DMS153 (cell line): ENCODE measurements at regions not wholly inside any gene's neighbourhood (a gene's known extent, or its start where the extent isn't known, plus 50 kb on each side); places are given as distances from the start of the nearest gene placed in this dataset.

ENCODE experiments used
- DNase-seq: peaks from one replicate; lab custom pipeline; 2025; lab: John Stamatoyannopoulos, UW

DNA sequence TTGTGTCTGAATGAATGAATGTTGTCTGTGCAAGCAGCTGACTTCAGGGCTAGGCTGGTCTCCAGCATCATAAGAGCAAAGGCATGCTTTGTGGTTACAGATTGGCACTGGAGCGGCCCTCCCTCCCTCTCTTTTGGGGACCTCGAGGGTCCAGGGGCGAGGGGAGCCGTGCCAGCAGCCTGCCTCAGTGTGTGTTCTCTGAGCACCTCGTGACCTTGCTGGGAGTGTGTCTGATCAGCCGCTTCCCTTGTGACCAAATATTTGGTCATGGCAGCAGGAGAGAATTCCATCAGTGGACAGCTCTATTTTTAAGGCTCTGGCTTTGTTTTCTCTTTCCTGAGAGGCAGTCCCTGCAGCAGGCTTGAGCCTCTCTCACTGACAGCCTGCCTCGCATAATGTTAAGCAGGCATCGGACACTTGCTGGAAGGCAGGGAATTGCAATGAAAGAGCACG lies 329.7 kb downstream of the UQCRFS1 start:
- DNase-seq, result no peak

DNA sequence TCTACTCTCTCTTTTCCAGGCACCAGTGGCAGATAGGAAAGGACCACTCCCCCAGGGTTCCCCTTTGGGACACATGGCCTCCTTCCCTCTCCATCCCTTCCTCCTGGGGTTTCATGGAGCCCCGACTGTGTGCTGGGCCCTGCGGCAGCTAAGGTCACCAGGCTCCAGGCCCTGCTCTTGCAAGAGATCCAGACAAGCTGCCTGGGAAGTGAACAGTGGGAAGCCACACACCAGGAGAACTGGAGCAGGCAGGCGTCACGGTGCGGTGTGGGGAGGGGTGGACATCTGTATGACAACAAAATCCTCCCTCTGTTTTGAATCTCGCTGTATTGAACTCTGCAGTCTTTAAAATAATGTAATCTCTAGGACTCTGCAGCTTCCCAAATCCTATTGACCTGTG lies 330.1 kb downstream of the UQCRFS1 start:
- DNase-seq, result no peak

DNA sequence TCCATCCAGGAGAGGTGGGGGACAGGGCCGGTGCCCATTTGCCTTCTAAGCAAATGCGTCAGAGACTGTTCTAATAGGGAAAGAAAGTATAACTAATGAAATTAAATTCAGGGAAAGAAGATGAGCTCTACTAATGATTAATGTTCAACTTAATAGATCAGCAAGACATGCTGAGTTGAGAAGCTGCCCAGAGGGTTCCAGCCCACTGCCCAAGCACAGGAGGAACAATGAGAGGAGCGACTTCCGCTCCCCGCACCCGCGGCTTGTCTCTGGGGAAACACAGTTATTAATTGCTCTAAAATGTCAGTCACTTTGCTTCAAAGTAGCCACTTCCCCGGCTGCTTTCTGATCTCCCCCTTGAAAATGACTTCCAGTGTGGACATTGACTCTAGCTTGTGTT lies 331.3 kb downstream of the UQCRFS1 start:
- DNase-seq, result no peak

DNA sequence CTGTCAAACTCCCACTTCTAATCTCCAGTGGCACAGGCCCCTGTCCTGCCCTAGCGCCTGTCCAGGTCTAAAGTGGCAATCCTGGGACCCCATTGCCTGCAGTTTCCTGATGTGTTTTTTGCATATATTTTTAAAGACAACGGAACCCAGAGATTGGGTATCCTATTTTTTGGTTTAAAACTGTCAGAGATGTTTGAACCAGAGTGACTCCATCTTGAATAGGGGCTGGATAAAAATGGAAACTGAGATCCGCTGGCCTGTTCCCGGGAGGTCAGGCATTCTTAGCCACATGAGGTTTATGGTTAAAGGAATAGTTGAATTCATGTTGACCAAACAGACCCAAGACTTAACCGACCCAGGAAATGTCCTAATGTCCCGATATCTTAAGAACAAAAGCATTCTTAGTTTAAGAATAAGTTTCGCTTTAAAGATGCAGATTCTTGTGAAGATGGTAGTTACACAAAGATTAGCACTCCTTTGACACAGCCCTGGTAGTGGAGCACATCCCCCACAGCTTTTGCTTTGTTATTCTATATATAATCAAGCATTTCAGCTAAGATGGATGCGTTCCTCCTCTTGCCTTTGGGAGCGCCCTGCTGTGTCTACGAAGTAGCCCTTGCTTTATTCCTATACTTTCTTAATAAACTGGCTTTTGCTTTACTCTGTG lies 332.1 kb downstream of the UQCRFS1 start:
- no peak for DNase-seq

DNA sequence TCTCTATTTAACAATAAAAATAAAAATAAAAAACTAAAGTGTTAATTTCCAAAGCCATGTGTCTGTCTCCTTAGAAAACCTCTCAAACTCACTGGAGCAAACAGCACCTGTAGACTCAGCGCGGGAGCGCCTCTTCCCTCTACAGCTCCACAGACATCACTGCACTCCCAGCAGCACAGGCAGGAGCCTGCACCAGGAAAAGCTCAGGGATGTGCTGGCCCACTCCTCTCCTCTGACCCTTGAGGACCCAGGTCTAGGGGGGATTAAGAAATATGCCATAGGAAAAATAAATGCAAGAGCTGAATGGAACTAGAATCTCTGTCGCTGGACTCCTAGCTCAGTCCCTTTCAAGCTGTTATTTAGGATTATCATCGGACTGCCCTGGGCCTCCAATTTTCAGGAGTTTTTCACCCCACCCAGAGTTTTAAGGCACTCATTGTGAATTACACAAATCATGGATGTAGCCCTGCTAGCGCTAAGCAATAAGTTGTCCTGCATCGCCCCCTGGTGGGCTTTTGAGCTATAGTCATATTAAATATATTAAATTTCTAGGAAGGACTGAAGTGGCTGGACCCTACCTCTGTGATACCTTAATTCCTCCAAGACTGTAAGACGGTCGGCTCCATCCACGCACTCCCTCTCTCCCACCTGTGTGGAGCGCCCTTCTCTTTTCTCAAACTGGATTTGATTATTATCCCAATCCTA lies 333.9 kb downstream of the UQCRFS1 start:
- peak; percentile 46 for DNase-seq

DNA sequence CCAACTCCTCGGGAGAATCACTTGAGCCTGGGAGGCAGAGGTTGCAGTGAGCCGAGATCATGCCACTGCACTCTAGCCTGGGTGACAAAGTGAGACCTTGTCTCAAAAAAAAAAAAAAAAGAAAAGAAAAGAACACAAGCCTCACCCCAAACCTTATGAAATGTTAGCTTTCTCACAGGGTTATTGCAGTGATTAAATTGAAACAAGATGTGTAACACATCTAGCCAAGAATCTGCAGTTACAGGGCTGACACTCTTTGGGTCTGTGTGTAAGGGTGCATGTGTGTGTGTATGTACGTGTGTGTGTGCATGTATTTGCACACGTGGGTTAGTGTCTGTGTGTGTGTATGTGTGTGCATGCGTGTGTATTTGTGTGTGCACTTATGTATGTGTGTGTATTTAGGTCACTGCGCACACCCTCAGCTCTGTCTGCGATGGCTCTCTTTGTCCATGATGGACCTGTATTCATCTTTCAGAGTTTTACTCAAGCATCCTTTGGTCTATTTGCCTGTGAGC lies 336.3 kb downstream of the UQCRFS1 start:
- DNase-seq, result no peak

DNA sequence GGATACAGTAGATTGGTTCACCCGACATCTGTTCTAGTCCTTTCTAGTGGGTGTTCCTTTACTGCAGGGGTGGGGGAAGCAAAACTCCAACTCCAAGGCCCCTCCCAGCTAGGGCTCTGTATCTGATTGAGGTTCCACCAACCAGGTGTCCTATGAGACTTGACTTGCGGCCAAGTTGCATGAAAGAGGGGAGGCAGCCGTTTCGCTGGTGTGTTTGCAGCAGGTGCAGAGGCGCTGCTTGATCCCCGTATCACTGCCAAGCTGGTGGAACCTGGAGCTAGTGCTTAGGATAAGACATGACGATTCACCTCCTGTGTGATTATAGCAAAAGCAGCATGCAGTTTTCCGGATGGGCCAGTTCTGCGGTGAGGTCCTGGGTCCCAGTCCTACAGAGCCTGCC lies 338.2 kb downstream of the UQCRFS1 start:
- DNase-seq, result no peak

DNA sequence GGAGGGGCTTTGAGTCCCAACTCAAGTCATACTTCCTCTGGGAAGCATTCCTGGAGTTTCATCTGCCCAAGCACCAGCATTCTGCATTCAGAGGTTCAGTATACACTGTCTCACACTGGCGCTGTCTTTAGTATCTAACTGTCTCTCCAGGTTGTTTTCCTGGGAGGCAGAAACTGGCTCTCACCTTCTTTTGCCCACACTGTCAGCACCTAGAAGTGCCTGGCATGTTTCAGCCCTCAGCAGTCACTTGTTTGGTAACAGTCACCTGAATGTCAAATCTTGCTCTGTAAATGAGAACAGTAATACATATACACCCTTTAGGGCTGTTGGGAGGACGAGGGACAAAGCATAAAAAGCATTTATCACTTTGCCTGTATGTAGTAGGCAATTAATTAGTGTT lies 339.6 kb downstream of the UQCRFS1 start:
- DNase-seq, result no peak

DNA sequence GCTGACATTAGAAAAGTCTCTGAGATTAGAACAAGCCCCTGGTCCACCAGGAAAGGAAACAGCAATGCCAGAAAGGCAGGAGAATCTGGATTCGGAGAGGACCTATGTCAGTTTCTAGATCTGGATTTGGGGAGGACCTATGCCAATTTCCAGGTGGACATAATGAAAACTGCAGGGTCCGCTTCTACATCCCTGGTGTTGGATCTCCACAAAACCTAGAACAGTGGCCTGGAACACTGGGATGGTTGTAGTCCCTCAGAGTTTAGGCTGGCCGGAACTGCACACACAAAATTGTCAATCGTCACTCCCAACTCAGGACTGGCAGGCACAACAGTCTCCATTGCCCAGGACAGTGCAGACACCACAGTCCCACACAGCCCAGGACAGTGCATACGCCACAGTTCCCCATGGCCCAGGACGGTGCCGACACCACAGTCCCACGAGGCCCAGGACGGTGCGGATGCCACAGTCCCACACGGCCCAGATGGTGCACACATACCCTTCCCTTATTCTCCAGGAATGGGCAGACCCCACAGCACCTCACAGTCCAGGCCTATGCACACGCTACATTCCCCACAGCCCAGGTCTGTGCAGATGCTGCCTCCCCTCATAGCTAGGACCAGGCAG lies 341.7 kb downstream of the UQCRFS1 start:
- no peak for DNase-seq

DNA sequence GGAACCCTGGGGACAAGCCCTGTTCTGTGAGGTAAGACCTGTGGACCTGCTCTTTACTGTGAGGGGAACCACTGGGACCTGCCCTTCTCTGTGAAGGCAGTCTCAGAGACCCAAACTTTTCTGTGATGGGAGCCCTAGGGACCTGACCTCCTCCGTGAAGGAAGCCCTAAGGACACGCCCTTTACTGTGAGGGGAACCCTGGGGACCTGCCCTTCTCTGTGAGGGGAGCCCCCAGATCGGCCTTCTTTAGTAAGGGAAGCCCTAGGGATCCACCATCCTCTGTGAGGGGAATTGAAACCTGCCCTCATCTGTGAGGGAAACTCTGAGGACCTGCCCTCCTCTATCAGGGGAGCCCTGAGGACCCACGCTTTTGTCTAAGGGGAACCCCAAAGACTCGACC lies 343.5 kb downstream of the UQCRFS1 start:
- no peak for DNase-seq

DNA sequence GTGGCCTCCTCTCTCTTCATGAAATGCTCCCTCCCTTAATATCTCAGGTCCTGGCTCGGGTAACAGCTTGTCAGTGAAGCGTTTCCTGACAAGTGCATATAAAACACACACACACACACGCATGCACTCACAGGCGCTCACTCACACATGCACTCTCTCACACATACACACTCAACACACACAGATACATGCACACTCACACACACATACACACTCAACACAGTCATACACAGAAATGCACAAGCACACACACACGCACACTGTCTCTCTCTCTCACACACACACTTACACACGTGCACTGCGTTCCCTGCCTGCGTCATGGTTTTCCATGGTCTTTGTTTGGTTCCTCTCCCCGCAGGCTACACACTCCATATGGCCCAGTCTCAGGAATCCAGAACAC lies 344.1 kb downstream of the UQCRFS1 start:
- no peak for DNase-seq

DNA sequence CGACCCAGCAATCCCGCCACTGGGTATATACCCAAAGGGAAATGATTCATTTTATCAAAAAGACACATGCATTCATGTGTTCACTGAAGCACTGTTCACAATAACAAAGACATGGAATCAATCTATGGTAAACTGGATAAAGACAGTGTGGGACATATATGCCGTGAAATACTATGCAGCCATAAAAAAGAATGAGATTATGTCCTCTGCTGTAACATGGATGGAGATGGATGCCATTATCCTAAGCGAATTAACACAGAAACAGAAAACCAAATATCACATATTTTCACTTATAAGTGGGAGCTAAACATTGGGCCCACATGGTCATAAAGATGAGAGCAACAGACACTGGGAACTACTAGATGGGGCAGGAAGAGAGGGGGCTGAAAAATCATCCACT lies 345.0 kb downstream of the UQCRFS1 start:
- no peak for DNase-seq

DNA sequence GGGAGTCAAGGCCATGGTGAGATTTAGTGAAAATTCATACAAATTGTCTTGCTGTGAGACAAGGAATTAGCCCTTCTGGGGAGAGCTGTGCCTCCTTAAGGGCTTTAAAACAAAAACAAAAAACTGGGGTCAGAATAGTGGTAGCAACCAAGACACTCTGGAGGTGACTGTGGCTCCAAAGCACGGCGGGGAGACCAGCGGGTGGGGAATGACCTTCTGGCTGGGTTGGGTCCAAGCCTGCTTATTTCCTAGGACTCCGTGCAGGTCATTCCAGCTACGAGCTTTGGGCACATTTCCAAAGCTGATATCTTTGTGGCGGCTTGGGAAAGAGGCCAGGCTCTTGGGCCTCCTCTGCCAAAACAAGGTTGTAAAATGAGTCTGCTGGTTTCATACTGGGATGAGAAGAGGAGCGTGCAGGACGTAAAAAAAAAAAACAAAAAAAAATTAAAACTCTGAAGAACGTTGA lies 348.3 kb downstream of the UQCRFS1 start:
- no peak for DNase-seq

DNA sequence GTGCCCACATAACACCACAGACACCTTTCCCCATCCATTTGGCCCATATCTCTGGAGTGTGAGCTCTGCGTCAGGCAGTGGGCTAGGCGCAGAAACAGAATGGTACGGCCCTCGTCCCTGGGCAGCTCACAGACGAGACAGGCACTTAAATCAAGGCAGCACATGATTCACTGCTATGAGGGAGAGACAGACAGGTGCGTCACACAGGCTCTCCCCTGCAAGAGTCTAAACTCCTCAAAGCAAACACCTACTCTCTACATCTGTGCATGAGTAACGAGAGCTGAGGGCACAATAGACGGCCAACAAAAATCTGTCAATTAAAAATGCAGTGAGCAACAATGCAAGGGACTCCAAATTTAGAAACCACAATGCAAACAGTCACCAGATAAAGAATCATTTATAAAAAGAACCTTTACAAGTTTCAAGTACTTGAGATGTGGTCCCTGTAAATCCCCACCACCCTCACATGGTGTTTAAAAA lies 348.9 kb downstream of the UQCRFS1 start:
- no peak for DNase-seq

DNA sequence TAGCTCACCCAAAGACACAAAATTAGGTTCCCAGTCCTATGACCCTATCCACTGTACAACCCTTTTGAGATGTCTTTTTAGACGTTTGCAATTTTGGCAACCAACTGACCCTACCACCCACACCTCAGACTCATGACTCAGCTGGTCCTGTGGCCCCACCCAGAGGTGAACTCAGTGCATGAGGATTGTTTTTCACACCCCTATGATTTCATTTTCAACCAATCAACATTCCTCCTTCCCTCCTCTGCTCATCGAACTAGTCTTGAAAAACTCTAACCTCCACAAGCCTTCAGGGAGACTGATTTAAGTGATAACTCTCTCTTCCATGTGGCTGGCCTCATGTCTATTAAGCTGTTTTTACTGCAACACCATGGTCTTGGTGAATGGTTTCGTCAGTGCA lies 350.7 kb downstream of the UQCRFS1 start:
- no peak for DNase-seq

DNA sequence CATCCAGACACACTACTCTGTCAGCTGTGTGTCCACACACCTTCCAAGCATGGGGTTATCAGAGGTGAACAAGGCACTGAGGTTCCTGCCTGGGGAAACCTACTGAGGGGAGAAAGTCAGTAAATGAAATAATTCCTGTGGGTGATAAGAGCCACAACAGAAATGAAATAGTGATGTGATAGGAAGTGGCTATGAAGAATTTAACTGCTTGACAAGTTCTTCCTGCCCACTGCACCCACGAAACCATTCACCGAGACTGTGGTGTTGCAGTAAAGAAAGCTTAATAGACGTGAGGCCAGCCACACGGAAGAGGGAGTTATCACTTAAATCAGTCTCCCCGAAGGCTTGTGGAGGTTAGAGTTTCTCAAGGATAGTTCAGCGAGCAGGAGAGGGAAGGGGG lies 353.1 kb downstream of the UQCRFS1 start:
- no peak for DNase-seq

DNA sequence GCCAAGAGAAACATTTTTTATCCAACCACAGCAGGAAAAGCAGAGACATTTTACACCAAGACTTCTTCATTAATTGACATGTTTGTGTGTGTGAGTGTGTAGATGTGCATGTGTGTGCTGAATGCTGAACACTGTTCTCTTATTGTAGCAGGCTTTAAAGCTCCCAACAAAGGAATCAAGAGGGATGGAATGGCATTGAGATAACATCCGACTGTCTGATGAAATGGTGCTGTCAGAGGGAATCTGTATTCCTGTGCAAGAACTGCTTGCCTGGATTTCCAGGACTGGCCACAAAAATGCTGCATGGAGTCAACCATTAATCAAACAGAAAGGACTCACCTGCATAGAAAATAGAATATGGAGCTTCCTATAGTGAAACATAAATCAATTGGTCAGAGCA lies 354.0 kb downstream of the UQCRFS1 start:
- DNase-seq, result no peak

DNA sequence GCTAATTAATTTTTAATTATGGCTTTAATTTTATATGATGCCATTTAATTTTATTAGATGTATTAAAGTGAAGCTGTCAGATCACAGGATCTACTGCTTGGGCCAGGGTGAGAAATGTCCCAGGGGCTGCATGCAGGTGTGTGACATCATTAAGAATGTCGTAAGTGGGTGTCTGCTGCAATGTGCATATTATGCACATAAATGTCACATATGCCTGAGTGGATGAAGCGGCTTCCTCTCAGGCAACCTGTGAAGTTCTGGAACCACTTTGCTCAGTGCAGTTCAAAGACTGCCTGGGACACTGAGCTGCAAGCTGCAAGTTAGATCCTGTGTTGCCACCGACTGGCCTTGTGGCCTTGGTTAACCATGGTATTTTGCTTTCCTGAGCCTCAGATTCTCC lies 355.0 kb downstream of the UQCRFS1 start:
- DNase-seq, result no peak

DNA sequence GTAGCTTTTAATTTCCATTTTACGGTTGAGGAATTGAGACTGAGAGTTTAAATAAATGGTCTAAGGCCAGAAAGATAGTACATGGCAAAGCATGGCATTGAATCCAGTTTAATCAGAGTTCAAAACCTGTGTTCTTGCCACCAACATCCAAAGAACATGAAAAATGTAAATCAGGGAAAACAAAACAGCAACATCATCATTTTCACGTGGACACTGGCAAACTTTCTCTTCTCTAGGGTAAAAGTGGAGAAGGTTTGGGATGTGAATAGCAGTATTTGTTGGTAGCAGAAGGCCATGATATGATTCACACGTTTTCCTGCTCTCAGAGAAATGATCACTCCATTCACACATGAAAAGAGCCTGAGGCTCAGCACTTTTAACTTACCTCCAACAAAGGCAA lies 357.7 kb downstream of the UQCRFS1 start:
- DNase-seq, result no peak

DNA sequence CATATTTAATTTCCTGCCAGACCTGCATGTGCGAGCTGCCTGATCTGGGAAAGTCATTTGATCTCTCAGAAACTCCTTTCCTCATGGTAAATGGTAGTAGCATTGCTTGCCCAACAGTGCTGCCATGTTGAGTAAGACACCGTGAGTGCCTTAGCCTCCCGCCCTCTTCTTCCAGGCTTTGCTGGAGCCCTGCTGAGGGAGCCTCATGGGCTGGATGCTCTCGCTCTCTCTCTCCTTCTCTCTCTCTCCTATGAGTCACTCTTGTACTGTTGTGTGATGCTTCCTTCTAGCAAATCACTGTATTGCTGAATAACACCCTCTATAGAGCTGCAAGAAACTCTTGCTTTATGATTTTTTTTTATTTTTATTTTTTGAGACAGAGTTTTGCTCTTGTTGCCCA lies 365.5 kb downstream of the UQCRFS1 start:
- DNase-seq, result no peak

DNA sequence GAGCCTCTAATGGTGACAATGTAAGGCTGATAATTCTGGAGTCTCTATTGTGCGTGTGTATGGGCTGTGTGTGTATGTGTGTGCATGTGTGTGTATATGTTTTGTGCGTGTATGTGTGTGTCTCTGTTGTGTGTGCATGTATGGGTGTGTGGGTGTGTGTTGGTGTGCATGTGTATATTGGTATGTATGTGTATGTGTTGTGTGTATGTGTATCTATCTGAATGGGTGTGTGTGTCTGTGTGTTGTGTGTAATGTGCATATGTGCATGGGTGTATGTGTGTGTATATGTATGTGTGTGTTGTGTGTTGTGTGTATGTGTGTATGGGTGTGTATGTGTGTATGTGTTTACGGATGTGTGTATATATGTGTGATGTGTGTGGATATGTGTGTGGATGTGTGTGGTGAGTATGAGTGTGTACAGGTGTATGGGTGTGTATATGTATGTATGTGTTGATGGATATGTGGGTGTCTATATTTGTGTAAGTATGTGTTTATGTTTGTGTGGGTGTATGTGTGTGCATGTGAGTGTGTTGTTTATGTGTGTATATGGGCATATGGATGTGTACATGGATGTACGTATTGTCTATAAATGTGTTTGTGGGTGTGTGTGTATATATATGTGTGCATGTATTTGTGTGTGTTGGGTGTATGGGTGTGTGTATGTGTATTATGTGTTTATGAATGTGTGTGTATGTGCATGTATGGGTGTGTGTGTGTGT lies 366.7 kb downstream of the UQCRFS1 start:
- DNase-seq, result no peak

DNA sequence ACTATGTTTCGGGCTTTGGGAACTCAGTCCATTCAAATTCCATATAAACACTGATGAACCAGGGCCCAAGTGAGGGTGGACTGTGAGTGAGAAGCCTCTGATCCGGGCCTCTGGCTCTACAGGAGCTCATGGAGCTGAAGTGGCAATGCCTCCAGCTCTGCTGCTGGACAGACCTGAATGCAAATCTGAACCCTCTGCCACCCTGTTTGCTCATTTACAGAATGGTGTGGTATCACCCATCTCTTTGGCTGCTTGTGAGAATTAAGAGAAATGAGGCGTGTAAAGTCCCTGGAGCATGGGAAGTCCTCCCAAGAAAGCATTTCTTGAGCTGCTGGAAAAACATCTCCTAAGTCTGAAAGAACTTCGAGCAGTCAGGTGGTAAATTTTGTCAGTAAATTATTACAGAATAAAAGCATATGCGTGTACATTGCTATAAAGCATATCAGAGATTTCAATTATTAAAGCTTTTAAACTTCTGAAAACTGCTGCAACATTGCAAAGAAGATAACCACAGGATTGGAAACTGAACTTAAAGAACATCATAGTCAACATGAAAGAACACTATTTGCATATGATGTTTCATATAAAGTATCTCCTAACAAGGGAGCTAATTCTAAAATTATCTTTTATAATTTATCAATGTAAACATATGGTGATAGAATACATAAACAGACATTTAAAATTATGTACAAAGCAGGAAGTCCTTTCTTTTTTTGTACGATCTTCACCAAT lies 369.0 kb downstream of the UQCRFS1 start:
- no peak for DNase-seq
